Left renal cortex interstitium (tissue), 4 donors: ENCODE measurements at regions not wholly inside any gene's neighbourhood (a gene's known extent, or its start where the extent isn't known, plus 50 kb on each side); places are given as distances from the start of the nearest gene placed in this dataset.

Experiments
- DNase-seq, 4 donors: peaks; one replicate each; pipeline ENCODE4 v3.0.0-alpha.2; 2013; ENCODE audit warnings: low read depth in 4 of 4, low spot score in 2 of 4, missing footprints in 1 of 4

GRCh38 chrX:7233580-7234406, 85.8 kb upstream of the PUDP start:
- DNase-seq, result no peak

GRCh38 chrX:7228226-7228625, 80.3 kb upstream of the PUDP start:
- DNase-seq, result no peak

- no peak for DNase-seq
Measured at GRCh38 chrX:7225338-7225737, 77.4 kb upstream of the PUDP start.

GRCh38 chrX:7223271-7223670, 75.3 kb upstream of the PUDP start:
- no peak for DNase-seq

GRCh38 chrX:7220121-7220520, 72.2 kb upstream of the PUDP start:
- DNase-seq, result no peak

GRCh38 chrX:7219153-7219705, 71.3 kb upstream of the PUDP start:
- DNase-seq, result no peak

- no peak for DNase-seq
Measured at GRCh38 chrX:7218321-7219152, 70.6 kb upstream of the PUDP start.

- DNase-seq, result no peak
Measured at GRCh38 chrX:7216981-7217587, 69.1 kb upstream of the PUDP start.

- DNase-seq, result no peak
Measured at GRCh38 chrX:7215842-7216241, 67.9 kb upstream of the PUDP start.

GRCh38 chrX:7214251-7214650, 66.3 kb upstream of the PUDP start:
- no peak for DNase-seq

GRCh38 chrX:7205037-7205577, 57.2 kb upstream of the PUDP start:
- DNase-seq, result no peak

GRCh38 chrX:7204619-7205018, 56.7 kb upstream of the PUDP start:
- DNase-seq, result no peak

GRCh38 chrX:7202206-7202605, 54.3 kb upstream of the PUDP start:
- no peak for DNase-seq

- DNase-seq, result no peak
Measured at GRCh38 chrX:7201496-7201895, 53.5 kb upstream of the PUDP start.

GRCh38 chrX:7198499-7198898, 50.5 kb upstream of the PUDP start:
- DNase-seq, result no peak
